NT2/D1 (cell line): ENCODE measurements at regions not wholly inside any gene's neighbourhood (a gene's known extent, or its start where the extent isn't known, plus 50 kb on each side); places are given as distances from the start of the nearest gene placed in this dataset.

Source experiments
- SUZ12 ChIP-seq: IDR thresholded peaks from 2 replicates; pipeline ENCODE4 v1.6.1; 2011; ENCODE audit not compliant: insufficient read length, insufficient read depth; ENCODE audit errors: extremely low read depth
- ZNF274 ChIP-seq: IDR thresholded peaks from 2 replicates; pipeline ENCODE4 v1.6.1; 2011; ENCODE audit warnings: mild to moderate bottlenecking, low read depth, low read length

DNA sequence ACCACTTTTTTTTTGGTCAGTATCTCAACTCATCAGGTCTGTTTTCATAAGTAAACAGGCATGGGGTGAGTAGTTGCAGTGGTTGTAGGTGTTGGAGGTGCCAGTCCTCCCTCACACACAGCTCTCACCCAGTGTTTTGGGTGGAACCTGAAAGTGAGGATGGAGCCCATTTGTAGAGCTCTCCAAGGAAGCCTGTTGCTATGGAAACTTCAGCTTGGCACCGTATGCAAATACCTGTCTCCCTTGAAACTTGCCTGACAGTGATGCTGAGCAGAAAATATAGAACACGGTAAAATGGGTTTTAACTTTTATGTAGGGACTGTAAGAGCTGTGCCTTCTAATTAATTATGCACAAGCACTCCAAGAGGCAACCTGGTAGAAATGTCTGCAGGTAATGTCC lies 214.1 kb downstream of the AJAP1 start:
- TF ChIP-seq ZNF274 (no peak), SUZ12 (no peak)
